Liver (tissue), 3 donors: ENCODE measurements at regions not wholly inside any gene's neighbourhood (a gene's known extent, or its start where the extent isn't known, plus 50 kb on each side); places are given as distances from the start of the nearest gene placed in this dataset.

ENCODE experiments used
- ATF3 ChIP-seq: IDR thresholded peaks from 2 replicates; pipeline ENCODE4 v1.6.1; 2016; ENCODE audit warnings: antibody characterized with exemption
- CTCF ChIP-seq: fragments of 150-350 bp; IDR thresholded peaks from 2 replicates; pipeline ENCODE4 v1.5.1; 2017; ENCODE audit warnings: improper control_type of control experiment, low read depth, low read length; ENCODE audit not compliant: missing input control
- EGR1 ChIP-seq, 2 donors: IDR thresholded peaks; 2 replicates each; pipeline ENCODE4 v1.6.1; 2016 to 2018; ENCODE audit warnings: antibody characterized with exemption in 2 of 2, low read depth in 2 of 2
- FOXA2 ChIP-seq: IDR thresholded peaks from 2 replicates; pipeline ENCODE4 v1.6.1; 2016; ENCODE audit warnings: antibody characterized with exemption
- GABPA ChIP-seq, 2 donors: IDR thresholded peaks in 1 of 2; conservative IDR thresholded peaks in 1 of 2; 2 replicates each; pipeline ENCODE4 v1.6.1; 2016; ENCODE audit warnings: antibody characterized with exemption in 2 of 2, mild to moderate bottlenecking in 1 of 2, moderate library complexity in 1 of 2
- RAD21 ChIP-seq, 2 donors: IDR thresholded peaks; 2 replicates each; pipeline ENCODE4 v1.6.1; 2016; ENCODE audit warnings: antibody characterized with exemption in 2 of 2, mild to moderate bottlenecking in 2 of 2
- RXRA ChIP-seq, 2 donors: IDR thresholded peaks; 2 replicates each; pipeline ENCODE4 v1.6.1; 2017 to 2018; ENCODE audit warnings: antibody characterized with exemption in 2 of 2, mild to moderate bottlenecking in 1 of 2
- SP1 ChIP-seq: IDR thresholded peaks from 2 replicates; pipeline ENCODE4 v1.6.1; 2018; ENCODE audit warnings: antibody characterized with exemption, mild to moderate bottlenecking
- TAF1 ChIP-seq: conservative IDR thresholded peaks from 2 replicates; pipeline ENCODE4 v1.6.1; 2016; ENCODE audit warnings: antibody characterized with exemption, mild to moderate bottlenecking
- YY1 ChIP-seq: IDR thresholded peaks from 2 replicates; pipeline ENCODE4 v1.6.1; 2016; ENCODE audit warnings: antibody characterized with exemption, mild to moderate bottlenecking
- ZBTB33 ChIP-seq: IDR thresholded peaks from 2 replicates; pipeline ENCODE4 v1.6.1; 2016; ENCODE audit warnings: antibody characterized with exemption
- donor health status: healthy.
- donor health status: healthy.

- TF ChIP-seq ZBTB33 (no peak), CTCF (no peak), GABPA (IDR thresholded peaks at IDR 0.05 in 1 of 2, conservative IDR thresholded peaks at IDR 0.05 in 1 of 2) (no peak), SP1 (no peak), RXRA (IDR thresholded peaks at IDR 0.05) (no peak), YY1 (no peak), RAD21 (IDR thresholded peaks at IDR 0.05) (no peak), ATF3 (no peak), TAF1 (no peak), FOXA2 (no peak), EGR1 (IDR thresholded peaks at IDR 0.05; ENCODE audit: low read depth in 2 of 2) (no peak)
Measured at GRCh38 chr1:173328961-173329360, 121.8 kb upstream of the TNFSF4 start.
